ENCODE measurements at regions not wholly inside any gene's neighbourhood (a gene's known extent, or its start where the extent isn't known, plus 50 kb on each side); places are given as distances from the start of the nearest gene placed in this dataset.
A peak's percentile ranks its signal among the peaks of the same experiment; 100 is the strongest.

GRCh38 chr7:136230210-136230609 is 253.1 kb upstream of the MTPN start:
- DNase-seq, result no peak

- no peak for DNase-seq
These were observed 252.6 kb upstream of the MTPN start for GRCh38 chr7:136229790-136230189.

- DNase-seq, result no peak
These were observed 251.0 kb upstream of the MTPN start for GRCh38 chr7:136228171-136228570.

- no peak for DNase-seq
These were observed 237.2 kb upstream of the MTPN start for GRCh38 chr7:136214356-136214755.

- DNase-seq, result no peak
These were observed 235.9 kb upstream of the MTPN start for GRCh38 chr7:136213012-136213411.

GRCh38 chr7:136210664-136211063 is 233.5 kb upstream of the MTPN start:
- DNase-seq, result no peak

- DNase-seq, result no peak
These were observed 232.9 kb upstream of the MTPN start for GRCh38 chr7:136210079-136210478.

- no peak for DNase-seq
These were observed 228.8 kb upstream of the MTPN start for GRCh38 chr7:136205956-136206355.

- DNase-seq, result no peak
These were observed 221.0 kb upstream of the MTPN start for GRCh38 chr7:136198168-136198567.

GRCh38 chr7:136194878-136195277 is 217.7 kb upstream of the MTPN start:
- no peak for DNase-seq

GRCh38 chr7:136193940-136194339 is 216.8 kb upstream of the MTPN start:
- no peak for DNase-seq

- DNase-seq, result no peak
These were observed 212.4 kb upstream of the MTPN start for GRCh38 chr7:136189506-136189998.

GRCh38 chr7:136186281-136186680 is 209.1 kb upstream of the MTPN start:
- no peak for DNase-seq

GRCh38 chr7:136184719-136185118 is 207.6 kb upstream of the MTPN start:
- no peak for DNase-seq

GRCh38 chr7:136183981-136184380 is 206.8 kb upstream of the MTPN start:
- DNase-seq, result no peak

- DNase-seq, result peak in 1 of 5 experiments; percentile 60
These were observed 203.8 kb upstream of the MTPN start for GRCh38 chr7:136180984-136181383.

GRCh38 chr7:136179851-136180721 is 202.9 kb upstream of the MTPN start:
- peak in 1 of 5 experiments; percentile 40 for DNase-seq

- DNase-seq, result peak in 1 of 5 experiments; percentile 1
These were observed 202.0 kb upstream of the MTPN start for GRCh38 chr7:136179154-136179553.

- no peak for DNase-seq
These were observed 197.4 kb upstream of the MTPN start for GRCh38 chr7:136174477-136175125.

- no peak for DNase-seq
These were observed 196.7 kb upstream of the MTPN start for GRCh38 chr7:136173874-136174273.

- no peak for DNase-seq
These were observed 194.1 kb upstream of the MTPN start for GRCh38 chr7:136171233-136171632.

- no peak for DNase-seq
These were observed 191.7 kb upstream of the MTPN start for GRCh38 chr7:136168821-136169220.

GRCh38 chr7:136167991-136168390 is 190.8 kb upstream of the MTPN start:
- DNase-seq, result no peak

- no peak for DNase-seq
These were observed 189.4 kb upstream of the MTPN start for GRCh38 chr7:136166521-136166920.
